SK-N-SH (cell line): ENCODE measurements at regions not wholly inside any gene's neighbourhood (a gene's known extent, or its start where the extent isn't known, plus 50 kb on each side); places are given as distances from the start of the nearest gene placed in this dataset.

ENCODE experiments used
- CHD2 ChIP-seq: fragments of 150-350 bp; IDR thresholded peaks from 2 replicates; pipeline ENCODE4 v1.6.1; 2018; ENCODE audit warnings: low read length; ENCODE audit not compliant: partially characterized antibody
- CTCF ChIP-seq: fragments of 200-600 bp; sonication (generic); IDR thresholded peaks from 2 replicates; pipeline ENCODE4 v1.6.1; 2017; ENCODE audit warnings: antibody characterized with exemption, mild to moderate bottlenecking, moderate library complexity
- FOXM1 ChIP-seq: IDR thresholded peaks from 2 replicates; pipeline ENCODE4 v1.4.0; 2012; ENCODE audit warnings: low read depth, mild to moderate bottlenecking
- IRF3 ChIP-seq: fragments of 150-350 bp; IDR thresholded peaks from 2 replicates; pipeline ENCODE4 v1.6.1; 2016; ENCODE audit warnings: mild to moderate bottlenecking, low read depth, low read length
- JUND ChIP-seq: IDR thresholded peaks from 2 replicates; pipeline ENCODE4 v1.4.0; 2012
- MAX ChIP-seq: IDR thresholded peaks from 2 replicates; pipeline ENCODE4 v1.4.0; 2012; ENCODE audit warnings: low read depth
- POLR2AphosphoS5 ChIP-seq: IDR thresholded peaks from 2 replicates; pipeline ENCODE4 v1.6.1; 2012; ENCODE audit warnings: low read depth, low read length
- RFX5 ChIP-seq: IDR thresholded peaks from 2 replicates; pipeline ENCODE4 v1.6.1; 2012; ENCODE audit warnings: mild to moderate bottlenecking, improper control_type of control experiment, low read length
- RXRA ChIP-seq: IDR thresholded peaks from 2 replicates; pipeline ENCODE4 v1.4.0; 2012; ENCODE audit warnings: low read depth, mild to moderate bottlenecking, borderline replicate concordance
- ZBTB33 ChIP-seq: IDR thresholded peaks from 2 replicates; pipeline ENCODE4 v1.4.0; 2012; ENCODE audit warnings: low read depth, borderline replicate concordance

GRCh38 chr15:59862191-59863155, 141.6 kb upstream of the FOXB1 start:
- no peak for TF ChIP-seq CTCF
- TF ChIP-seq IRF3 = no peak
- no peak for TF ChIP-seq MAX
- no peak for TF ChIP-seq RXRA
- TF ChIP-seq RFX5 = no peak
- no peak for TF ChIP-seq POLR2AphosphoS5
- TF ChIP-seq CHD2 = no peak
- no peak for TF ChIP-seq JUND
- no peak for TF ChIP-seq ZBTB33
- TF ChIP-seq FOXM1 = no peak
